ENCODE measurements at regions not wholly inside any gene's neighbourhood (a gene's known extent, or its start where the extent isn't known, plus 50 kb on each side); places are given as distances from the start of the nearest gene placed in this dataset.

DNA sequence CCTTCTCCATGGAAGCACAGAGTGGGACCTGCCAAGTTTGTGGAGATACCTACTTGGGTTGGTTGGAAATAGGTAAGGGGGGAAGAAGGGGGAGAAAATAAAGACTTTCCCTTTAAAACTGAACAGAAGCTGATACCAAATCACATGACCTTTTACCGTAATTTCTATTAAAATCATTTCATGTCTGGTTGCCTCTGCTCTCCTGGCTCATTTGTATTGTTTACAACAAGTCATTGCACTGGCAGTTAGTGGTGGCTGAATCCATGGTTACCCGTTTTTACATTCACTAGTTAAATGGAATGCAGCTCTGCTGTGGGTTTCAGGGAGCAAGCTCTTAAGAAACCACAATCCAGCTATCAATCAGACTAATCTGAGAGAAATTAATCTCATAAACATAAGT lies 353.7 kb upstream of the ESRRG start:
- TF ChIP-seq, protein P1, sequence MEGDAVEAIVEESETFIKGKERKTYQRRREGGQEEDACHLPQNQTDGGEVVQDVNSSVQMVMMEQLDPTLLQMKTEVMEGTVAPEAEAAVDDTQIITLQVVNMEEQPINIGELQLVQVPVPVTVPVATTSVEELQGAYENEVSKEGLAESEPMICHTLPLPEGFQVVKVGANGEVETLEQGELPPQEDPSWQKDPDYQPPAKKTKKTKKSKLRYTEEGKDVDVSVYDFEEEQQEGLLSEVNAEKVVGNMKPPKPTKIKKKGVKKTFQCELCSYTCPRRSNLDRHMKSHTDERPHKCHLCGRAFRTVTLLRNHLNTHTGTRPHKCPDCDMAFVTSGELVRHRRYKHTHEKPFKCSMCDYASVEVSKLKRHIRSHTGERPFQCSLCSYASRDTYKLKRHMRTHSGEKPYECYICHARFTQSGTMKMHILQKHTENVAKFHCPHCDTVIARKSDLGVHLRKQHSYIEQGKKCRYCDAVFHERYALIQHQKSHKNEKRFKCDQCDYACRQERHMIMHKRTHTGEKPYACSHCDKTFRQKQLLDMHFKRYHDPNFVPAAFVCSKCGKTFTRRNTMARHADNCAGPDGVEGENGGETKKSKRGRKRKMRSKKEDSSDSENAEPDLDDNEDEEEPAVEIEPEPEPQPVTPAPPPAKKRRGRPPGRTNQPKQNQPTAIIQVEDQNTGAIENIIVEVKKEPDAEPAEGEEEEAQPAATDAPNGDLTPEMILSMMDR (IDR thresholded peaks at IDR 0.05): no peak
- no peak for DNase-seq (ENCODE audit: extremely low spot score, unreplicated experiment)
- no peak overlapping the region for H3K4me3 Mint-ChIP-seq (ENCODE audit: unreplicated experiment)
- H3K27me3 Mint-ChIP-seq (ENCODE audit: unreplicated experiment): no peaks in the 10 kb centered on the region
- H3K9me3 Mint-ChIP-seq (ENCODE audit: unreplicated experiment): no peaks in the 10 kb centered on the region
- H3K27ac Mint-ChIP-seq (ENCODE audit: unreplicated experiment): no peak overlapping the region
- H3K36me3 Mint-ChIP-seq (ENCODE audit: unreplicated experiment): no peaks in the 10 kb centered on the region
- no peaks in the 10 kb centered on the region for H3K4me1 Mint-ChIP-seq (ENCODE audit: unreplicated experiment)

DNA sequence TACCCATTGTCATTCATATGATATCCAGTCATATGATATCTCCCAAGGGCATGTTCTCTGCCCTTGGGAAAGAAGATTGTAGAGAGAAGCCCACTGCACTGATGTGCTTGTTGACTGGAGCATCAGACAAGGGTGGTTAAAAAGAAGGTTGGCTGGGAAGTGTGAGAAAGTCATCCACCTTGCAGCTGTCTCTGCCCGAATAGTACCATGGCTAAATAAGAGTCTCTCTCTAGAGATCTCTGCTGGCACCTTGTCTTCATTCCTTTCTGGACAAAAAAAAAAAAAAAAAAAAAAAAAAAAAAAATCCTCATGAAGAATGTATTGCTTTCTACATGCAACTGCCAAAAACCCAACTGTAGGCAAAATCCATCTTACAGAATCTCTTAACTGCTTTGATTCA lies 349.7 kb upstream of the ESRRG start:
- Mint-ChIP-seq H3K9me3 (ENCODE audit: unreplicated experiment) (no peaks in the 10 kb centered on the region), H3K36me3 (ENCODE audit: unreplicated experiment) (no peaks in the 10 kb centered on the region), H3K4me1 (ENCODE audit: unreplicated experiment) (no peaks in the 10 kb centered on the region), H3K27ac (ENCODE audit: unreplicated experiment) (no peak overlapping the region), H3K4me3 (ENCODE audit: unreplicated experiment) (no peak overlapping the region), H3K27me3 (ENCODE audit: unreplicated experiment) (no peaks in the 10 kb centered on the region)
- TF ChIP-seq, protein P1 (IDR thresholded peaks at IDR 0.05): no peak
- DNase-seq (ENCODE audit: extremely low spot score, unreplicated experiment): no peak

DNA sequence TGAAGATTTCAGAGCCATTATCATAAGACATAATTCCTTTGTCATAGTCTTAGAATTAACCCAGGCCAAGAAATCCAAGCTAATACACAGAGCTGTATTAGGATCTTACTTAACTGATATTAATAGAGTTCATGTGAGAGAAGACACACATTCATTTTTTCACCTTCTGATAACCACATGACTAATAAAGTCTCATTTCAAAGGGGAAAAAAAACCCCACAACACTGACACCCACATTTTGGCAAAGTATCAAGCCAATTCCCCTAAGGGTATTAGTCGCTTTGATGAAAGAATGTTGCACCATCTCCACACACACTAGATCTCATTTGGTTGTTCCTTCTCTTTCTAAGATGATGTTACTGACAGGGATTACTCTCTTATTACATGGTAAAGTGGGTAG lies 344.4 kb upstream of the ESRRG start:
- no peak overlapping the region for H3K27ac Mint-ChIP-seq (ENCODE audit: unreplicated experiment)
- TF ChIP-seq, protein P1 (IDR thresholded peaks at IDR 0.05): no peak
- no peaks in the 10 kb centered on the region for H3K9me3 Mint-ChIP-seq (ENCODE audit: unreplicated experiment)
- no peaks in the 10 kb centered on the region for H3K27me3 Mint-ChIP-seq (ENCODE audit: unreplicated experiment)
- H3K36me3 Mint-ChIP-seq (ENCODE audit: unreplicated experiment): no peaks in the 10 kb centered on the region
- H3K4me3 Mint-ChIP-seq (ENCODE audit: unreplicated experiment): no peak overlapping the region
- no peaks in the 10 kb centered on the region for H3K4me1 Mint-ChIP-seq (ENCODE audit: unreplicated experiment)
- no peak for DNase-seq (ENCODE audit: extremely low spot score, unreplicated experiment)

DNA sequence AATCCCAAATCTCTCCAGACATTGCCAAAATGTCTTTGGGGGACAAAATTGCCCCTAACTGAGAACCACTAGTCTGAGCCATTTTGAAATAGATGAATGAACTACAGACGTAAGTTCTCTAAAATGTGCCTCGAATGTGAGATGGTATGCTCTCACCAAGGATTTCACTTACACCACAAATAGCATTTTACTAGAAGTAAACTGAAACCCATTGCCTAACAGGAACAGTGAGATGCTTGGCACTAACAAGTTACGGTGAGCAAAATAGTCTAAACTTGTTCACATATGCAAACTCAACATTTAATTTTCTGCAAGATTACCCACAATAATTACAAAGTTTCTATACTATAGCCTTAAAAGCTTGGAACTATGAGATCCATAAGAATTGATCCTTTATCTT lies 343.6 kb upstream of the ESRRG start:
- DNase-seq (ENCODE audit: extremely low spot score, unreplicated experiment): no peak
- no peak overlapping the region for H3K27ac Mint-ChIP-seq (ENCODE audit: unreplicated experiment)
- TF ChIP-seq, protein P1 (IDR thresholded peaks at IDR 0.05): no peak
- no peaks in the 10 kb centered on the region for H3K36me3 Mint-ChIP-seq (ENCODE audit: unreplicated experiment)
- H3K4me3 Mint-ChIP-seq (ENCODE audit: unreplicated experiment): no peak overlapping the region
- no peaks in the 10 kb centered on the region for H3K4me1 Mint-ChIP-seq (ENCODE audit: unreplicated experiment)
- H3K27me3 Mint-ChIP-seq (ENCODE audit: unreplicated experiment): no peaks in the 10 kb centered on the region
- no peaks in the 10 kb centered on the region for H3K9me3 Mint-ChIP-seq (ENCODE audit: unreplicated experiment)

DNA sequence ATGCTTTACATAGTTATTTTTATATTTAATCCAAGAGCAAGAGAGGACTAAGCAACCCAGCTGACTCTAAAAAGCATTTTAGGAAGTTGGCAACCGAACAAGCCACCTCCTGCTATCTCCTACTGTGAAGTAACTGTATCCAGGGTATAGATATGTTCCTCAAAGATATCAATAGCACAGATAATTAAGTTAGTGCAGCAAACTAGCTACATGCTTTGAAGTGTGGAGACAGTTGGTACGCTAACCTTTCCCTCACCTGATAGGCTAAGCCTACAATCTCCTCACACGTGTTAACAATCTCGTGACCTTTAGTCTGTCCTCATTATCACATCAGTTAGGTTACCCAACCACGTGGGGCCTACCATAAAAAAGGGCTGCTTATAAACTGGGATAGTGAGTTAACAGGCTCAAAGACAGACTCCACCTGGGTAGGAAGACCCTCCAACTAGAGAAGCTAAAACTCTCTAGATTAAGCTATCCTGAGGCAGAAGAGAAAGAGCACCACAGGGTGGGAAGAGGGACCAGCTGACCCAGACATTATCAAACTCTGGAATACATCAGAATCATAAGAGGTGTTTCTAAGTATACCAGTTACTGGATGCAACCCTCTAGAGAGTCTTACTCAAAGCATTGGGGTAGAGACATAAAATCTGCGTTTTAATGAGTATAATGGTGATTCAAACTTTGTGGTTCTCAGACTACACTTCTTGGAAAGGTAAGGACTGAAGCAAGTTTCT lies 340.1 kb upstream of the ESRRG start:
- TF ChIP-seq, protein P1 (IDR thresholded peaks at IDR 0.05): no peak
- H3K4me3 Mint-ChIP-seq (ENCODE audit: unreplicated experiment): no peak overlapping the region
- no peaks in the 10 kb centered on the region for H3K4me1 Mint-ChIP-seq (ENCODE audit: unreplicated experiment)
- no peaks in the 10 kb centered on the region for H3K36me3 Mint-ChIP-seq (ENCODE audit: unreplicated experiment)
- no peak overlapping the region for H3K27ac Mint-ChIP-seq (ENCODE audit: unreplicated experiment)
- no peaks in the 10 kb centered on the region for H3K27me3 Mint-ChIP-seq (ENCODE audit: unreplicated experiment)
- H3K9me3 Mint-ChIP-seq (ENCODE audit: unreplicated experiment): no peaks in the 10 kb centered on the region
- no peak for DNase-seq (ENCODE audit: extremely low spot score, unreplicated experiment)

Data from osteocyte (in vitro differentiated cells).